DOHH2 (cell line): ENCODE measurements at regions not wholly inside any gene's neighbourhood (a gene's known extent, or its start where the extent isn't known, plus 50 kb on each side); places are given as distances from the start of the nearest gene placed in this dataset.

ENCODE experiments used
- H3F3A ChIP-seq: fragments of 200-600 bp; sonication (generic), shearing (Covaris generic); 2 replicates; pipeline ENCODE4 v1.6.0; 2016; ENCODE audit warnings: antibody characterized with exemption, mild to moderate bottlenecking; ENCODE audit not compliant: control insufficient read depth, insufficient read depth
- H3K27ac ChIP-seq: fragments of 200-600 bp; sonication (generic); 2 replicates; pipeline ENCODE4 v1.5.1; 2014; ENCODE audit warnings: low read depth, mild to moderate bottlenecking, low read length, moderate library complexity
- H3K27me3 ChIP-seq: fragments of 200-600 bp; sonication (generic); 2 replicates; pipeline ENCODE4 v1.6.1; 2014; ENCODE audit warnings: mild to moderate bottlenecking, low read length, mixed read lengths; ENCODE audit not compliant: control insufficient read depth
- H3K36me3 ChIP-seq: fragments of 200-600 bp; sonication (generic); 2 replicates; pipeline ENCODE4 v1.6.1; 2014; ENCODE audit warnings: mild to moderate bottlenecking, low read length, moderate library complexity, mixed read lengths; ENCODE audit not compliant: control insufficient read depth
- H3K4me1 ChIP-seq: fragments of 200-600 bp; sonication (generic); 2 replicates; pipeline ENCODE4 v1.6.1; 2014; ENCODE audit warnings: mild to moderate bottlenecking, low read length, mixed read lengths; ENCODE audit not compliant: control insufficient read depth
- H3K4me2 ChIP-seq: fragments of 200-600 bp; sonication (generic); 2 replicates; pipeline ENCODE4 v1.6.0; 2014; ENCODE audit warnings: mild to moderate bottlenecking, low read length, moderate library complexity
- H3K4me3 ChIP-seq: fragments of 200-600 bp; sonication (generic); 2 replicates; pipeline ENCODE4 v1.5.1; 2014; ENCODE audit warnings: mild to moderate bottlenecking, low read length, mixed read lengths
- H3K79me2 ChIP-seq: fragments of 200-600 bp; sonication (generic); 2 replicates; pipeline ENCODE4 v1.6.1; 2014; ENCODE audit warnings: mild to moderate bottlenecking, low read length, mixed read lengths; ENCODE audit not compliant: control insufficient read depth
- H3K9me2 ChIP-seq: fragments of 200-600 bp; sonication (generic); replicated peaks from 2 replicates; pipeline ENCODE4 v1.6.1; 2014; ENCODE audit warnings: mild to moderate bottlenecking, low read length, mixed read lengths; ENCODE audit not compliant: control insufficient read depth
- H3K9me3 ChIP-seq: fragments of 200-600 bp; sonication (generic); 2 replicates; pipeline ENCODE4 v1.6.1; 2014; ENCODE audit warnings: antibody characterized with exemption, low read length, mixed read lengths; ENCODE audit not compliant: control insufficient read depth, insufficient read depth
- H4K20me1 ChIP-seq: fragments of 200-600 bp; sonication (generic); 2 replicates; pipeline ENCODE4 v1.6.0; 2014; ENCODE audit warnings: low read depth, mild to moderate bottlenecking, antibody characterized with exemption, low read length, moderate library complexity; ENCODE audit not compliant: control insufficient read depth, insufficient read depth
- CTCF ChIP-seq: fragments of 200-600 bp; sonication (generic); IDR thresholded peaks from one replicate; pipeline ENCODE4 v1.5.1; 2014; ENCODE audit warnings: antibody characterized with exemption, mild to moderate bottlenecking, low read depth, low read length; ENCODE audit not compliant: poor library complexity, severe bottlenecking
- EZH2phosphoT487 ChIP-seq: fragments of 200-600 bp; sonication (generic); IDR thresholded peaks from 2 replicates; pipeline ENCODE4 v1.6.1; 2017; ENCODE audit warnings: borderline replicate concordance, mild to moderate bottlenecking, antibody characterized with exemption, low read length, moderate library complexity, mixed read lengths

GRCh38 chr11:13902523-13902922 lies 60.0 kb upstream of the SPON1 start:
- Histone ChIP-seq H3F3A (no peaks in the 10 kb centered on the region), H3K9me2 (no peaks in the 10 kb centered on the region), H4K20me1 (no peaks in the 10 kb centered on the region), H3K27me3 (no peaks in the 10 kb centered on the region), H3K36me3 (no peaks in the 10 kb centered on the region), H3K79me2 (no peaks in the 10 kb centered on the region), H3K4me3 (no peak overlapping the region), H3K9me3 (no peaks in the 10 kb centered on the region), H3K4me2 (no peak overlapping the region), H3K27ac (no peak overlapping the region), H3K4me1 (peaks cover 14% of the 10 kb centered on the region)
- TF ChIP-seq EZH2phosphoT487 (no peak), CTCF (no peak)

GRCh38 chr11:13905137-13905781 lies 57.3 kb upstream of the SPON1 start:
- 0 out of 2 replicates have a peak, but pooled peaks cover 2% of the 10 kb centered on the region for H3K4me1 ChIP-seq
- H3K27me3 ChIP-seq = no peaks in the 10 kb centered on the region
- no peak overlapping the region for H3K4me3 ChIP-seq
- no peak for TF ChIP-seq CTCF
- no peak for TF ChIP-seq EZH2phosphoT487
- H3K9me2 ChIP-seq = no peaks in the 10 kb centered on the region
- H3K27ac ChIP-seq = no peak overlapping the region
- no peaks in the 10 kb centered on the region for H3K79me2 ChIP-seq
- H3K36me3 ChIP-seq = no peaks in the 10 kb centered on the region
- H3K4me2 ChIP-seq = no peak overlapping the region
- no peaks in the 10 kb centered on the region for H4K20me1 ChIP-seq
- no peaks in the 10 kb centered on the region for H3K9me3 ChIP-seq
- no peaks in the 10 kb centered on the region for H3F3A ChIP-seq

- H3K4me2 ChIP-seq = no peak overlapping the region
- H3K4me1 ChIP-seq = no peaks in the 10 kb centered on the region
- H3K79me2 ChIP-seq = no peaks in the 10 kb centered on the region
- H4K20me1 ChIP-seq = no peaks in the 10 kb centered on the region
- H3K36me3 ChIP-seq = no peaks in the 10 kb centered on the region
- no peak overlapping the region for H3K4me3 ChIP-seq
- no peaks in the 10 kb centered on the region for H3K9me3 ChIP-seq
- H3F3A ChIP-seq = no peaks in the 10 kb centered on the region
- no peak overlapping the region for H3K27ac ChIP-seq
- no peak for TF ChIP-seq CTCF
- no peak for TF ChIP-seq EZH2phosphoT487
- H3K27me3 ChIP-seq = no peaks in the 10 kb centered on the region
- H3K9me2 ChIP-seq = no peaks in the 10 kb centered on the region
Observed at GRCh38 chr11:13907678-13908077, 54.8 kb upstream of the SPON1 start.
